ENCODE measurements at regions not wholly inside any gene's neighbourhood (a gene's known extent, or its start where the extent isn't known, plus 50 kb on each side); places are given as distances from the start of the nearest gene placed in this dataset.

- ChIA-PET CTCF (interaction anchor here (0.6 to 1.6 kb wide), 4 partner anchors 32 to 190 kb away, joined by 3 to 8 read pairs (median 4); no protein-coding TSS in a partner anchor), POLR2A (interaction anchor here (0.6 to 2.4 kb wide), 7 partner anchors 8 to 1508 kb away, joined by 3 to 7 read pairs (median 4); partner anchors contain the start of genes BTF3 and FOXD1)
- TF ChIP-seq CTCF (IDR thresholded peaks at IDR 0.05; ENCODE audit: unreplicated experiment) = no peak
- Mint-ChIP-seq H3K36me3 (ENCODE audit: insufficient read depth, unreplicated experiment) (no peaks in the 10 kb centered on the region), H3K4me1 (ENCODE audit: insufficient read depth, unreplicated experiment) (peaks cover 35% of the 10 kb centered on the region), H3K27me3 (ENCODE audit: insufficient read depth, unreplicated experiment) (no peaks in the 10 kb centered on the region), H3K9me3 (ENCODE audit: unreplicated experiment) (peaks cover 8% of the 10 kb centered on the region), H3K27ac (ENCODE audit: low read depth, unreplicated experiment) (no peak overlapping the region), H3K4me3 (ENCODE audit: unreplicated experiment) (no peak overlapping the region)
- no TSS peak for BruUV-seq (replicated peaks)
- DNase-seq (ENCODE audit: unreplicated experiment) = no peak
- intact Hi-C loops (cut with micrococcal nuclease) = no loop called here
These were observed 100.5 kb downstream of the TMEM174 start for GRCh38 chr5:73273379-73274050.

DNA sequence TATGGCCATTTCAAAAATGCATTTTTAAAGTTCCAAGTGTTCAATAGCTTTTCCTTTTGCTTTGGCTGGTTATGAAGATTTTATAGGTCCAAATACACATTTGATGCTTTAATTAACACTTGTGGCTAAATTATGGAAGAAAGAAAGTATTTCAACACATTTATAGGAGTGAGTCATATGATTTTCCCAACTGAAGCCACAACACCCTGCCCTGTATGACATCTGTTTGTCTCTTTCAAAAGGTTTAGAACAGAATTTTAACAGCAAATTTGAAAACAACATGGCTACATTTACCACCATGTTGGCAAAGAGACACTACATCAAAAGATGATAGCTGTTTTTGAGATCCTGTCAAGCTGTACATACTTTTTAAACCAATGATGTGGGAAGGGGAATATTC lies 99.4 kb downstream of the TMEM174 start:
- Mint-ChIP-seq H3K4me1 (ENCODE audit: insufficient read depth, unreplicated experiment) (peaks cover 31% of the 10 kb centered on the region), H3K4me3 (ENCODE audit: unreplicated experiment) (no peak overlapping the region), H3K27ac (ENCODE audit: low read depth, unreplicated experiment) (peak overlapping the region; percentile 63), H3K36me3 (ENCODE audit: insufficient read depth, unreplicated experiment) (no peaks in the 10 kb centered on the region), H3K9me3 (ENCODE audit: unreplicated experiment) (peaks cover 8% of the 10 kb centered on the region), H3K27me3 (ENCODE audit: insufficient read depth, unreplicated experiment) (no peaks in the 10 kb centered on the region)
- CTCF ChIA-PET = interaction anchor here (1.0 to 1.6 kb wide), 2 partner anchors 31 to 56 kb away, joined by 5 to 8 read pairs; no protein-coding TSS in a partner anchor
- POLR2A ChIA-PET = interaction anchor here (0.7 to 1.6 kb wide), 7 partner anchors 8 to 176 kb away, joined by 3 to 4 read pairs (median 3); partner anchors contain the start of gene FOXD1
- no TSS peak for BruUV-seq (replicated peaks)
- intact Hi-C loops (cut with micrococcal nuclease) = no loop called here
- no peak for TF ChIP-seq CTCF (IDR thresholded peaks at IDR 0.05; ENCODE audit: unreplicated experiment)
- DNase-seq (ENCODE audit: unreplicated experiment) = peak; percentile 44

DNA sequence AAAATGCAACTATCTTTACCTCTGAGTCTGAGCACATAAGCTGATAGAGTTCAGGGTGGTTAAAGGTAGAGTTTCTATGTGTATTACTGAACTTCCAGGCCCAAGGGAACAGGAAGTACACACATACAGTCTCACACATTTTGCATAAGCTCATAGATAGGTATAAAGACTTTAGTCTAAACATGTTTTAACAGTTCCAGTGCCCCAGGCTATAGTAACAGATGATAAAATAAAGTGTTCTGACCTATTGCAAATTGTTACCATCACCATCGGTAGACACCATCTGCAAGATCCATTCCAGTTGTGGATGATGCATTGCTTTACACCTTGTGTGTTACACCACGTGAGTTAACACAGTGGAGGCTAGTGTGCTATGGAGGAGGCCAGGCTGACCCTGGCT lies 95.8 kb downstream of the TMEM174 start:
- ChIA-PET CTCF (interaction anchor here (1.0 kb wide), 1 partner anchor 53 kb away, joined by 5 read pairs; no protein-coding TSS in a partner anchor), POLR2A (interaction anchor here (0.7 to 1.7 kb wide), 4 partner anchors 10 to 95 kb away, joined by 3 to 9 read pairs (median 4); no protein-coding TSS in a partner anchor)
- intact Hi-C loops (cut with micrococcal nuclease) = no loop called here
- Mint-ChIP-seq H3K4me3 (ENCODE audit: unreplicated experiment) (no peak overlapping the region), H3K36me3 (ENCODE audit: insufficient read depth, unreplicated experiment) (no peaks in the 10 kb centered on the region), H3K4me1 (ENCODE audit: insufficient read depth, unreplicated experiment) (peaks cover 27% of the 10 kb centered on the region), H3K9me3 (ENCODE audit: unreplicated experiment) (peaks cover 8% of the 10 kb centered on the region), H3K27me3 (ENCODE audit: insufficient read depth, unreplicated experiment) (no peaks in the 10 kb centered on the region), H3K27ac (ENCODE audit: low read depth, unreplicated experiment) (no peak overlapping the region)
- BruUV-seq (replicated peaks) = no TSS peak
- no peak for TF ChIP-seq CTCF (IDR thresholded peaks at IDR 0.05; ENCODE audit: unreplicated experiment)
- no peak for DNase-seq (ENCODE audit: unreplicated experiment)

GRCh38 chr5:73267766-73268435 lies 94.9 kb downstream of the TMEM174 start:
- ChIA-PET POLR2A (interaction anchor here (1.7 kb wide), 1 partner anchor 11 kb away, joined by 9 read pairs; no protein-coding TSS in a partner anchor), CTCF (interaction anchor here (0.9 kb wide), 1 partner anchor 183 kb away, joined by 3 read pairs; no protein-coding TSS in a partner anchor)
- Mint-ChIP-seq H3K9me3 (ENCODE audit: unreplicated experiment) (peaks cover 8% of the 10 kb centered on the region), H3K4me3 (ENCODE audit: unreplicated experiment) (no peak overlapping the region), H3K27ac (ENCODE audit: low read depth, unreplicated experiment) (no peak overlapping the region), H3K36me3 (ENCODE audit: insufficient read depth, unreplicated experiment) (no peaks in the 10 kb centered on the region), H3K27me3 (ENCODE audit: insufficient read depth, unreplicated experiment) (no peaks in the 10 kb centered on the region), H3K4me1 (ENCODE audit: insufficient read depth, unreplicated experiment) (peaks cover 20% of the 10 kb centered on the region)
- no peak for DNase-seq (ENCODE audit: unreplicated experiment)
- intact Hi-C loops (cut with micrococcal nuclease) = no loop called here
- BruUV-seq (replicated peaks) = no TSS peak
- no peak for TF ChIP-seq CTCF (IDR thresholded peaks at IDR 0.05; ENCODE audit: unreplicated experiment)
